RWPE1 (cell line): ENCODE measurements at regions not wholly inside any gene's neighbourhood (a gene's known extent, or its start where the extent isn't known, plus 50 kb on each side); places are given as distances from the start of the nearest gene placed in this dataset.

Experiments
- CTCF ChIA-PET: fragments of 350-600 bp; sonication (Branson Sonifier 250); formaldehyde crosslinking; extraction: SDS; loops from one replicate; lab custom pipeline; 2021; lab: Yijun Ruan, JAX
- POLR2A ChIA-PET: fragments of 400-600 bp; formaldehyde crosslinking; extraction: SDS; loops from one replicate; lab custom pipeline; 2020; ENCODE audit warnings: antibody characterized with exemption; ENCODE audit not compliant: low non-redundant PET; lab: Yijun Ruan, JAX
- DNase-seq: peaks from one replicate; pipeline ENCODE4 v3.0.0; 2012; ENCODE audit warnings: low spot score
- H3K27ac ChIP-seq: fragments of 450-650 bp; 2 replicates; pipeline ENCODE4 v1.5.1; 2017
- TF ChIP-seq, protein P1 (sequence below): fragments of 450-650 bp; conservative IDR thresholded peaks from 2 replicates; pipeline ENCODE4 v1.5.1; 2017; ENCODE audit warnings: low read depth, mild to moderate bottlenecking

DNA sequence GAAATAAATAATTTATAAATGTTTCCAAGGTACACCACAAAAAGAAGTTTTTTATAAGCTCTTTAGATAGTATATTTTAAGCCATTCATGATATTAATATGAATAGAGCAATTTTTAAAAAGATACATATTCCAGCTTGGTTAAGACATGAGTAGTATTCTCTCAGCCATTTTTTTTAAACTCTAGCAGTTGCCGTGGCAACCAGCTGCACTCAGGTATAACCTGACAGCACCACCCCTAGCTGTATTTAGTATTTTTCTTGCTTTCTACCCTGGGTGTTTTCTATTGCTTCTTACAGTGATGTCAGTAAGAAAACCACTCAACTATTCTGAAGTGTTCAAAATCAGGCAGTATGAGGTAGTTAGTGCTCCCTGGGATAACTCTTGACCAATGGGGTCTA, 496.3 kb upstream of the CNTN3 start:
- ChIA-PET POLR2A (no interaction called here), CTCF (no interaction called here)
- DNase-seq: no peak
- TF ChIP-seq, protein P1, sequence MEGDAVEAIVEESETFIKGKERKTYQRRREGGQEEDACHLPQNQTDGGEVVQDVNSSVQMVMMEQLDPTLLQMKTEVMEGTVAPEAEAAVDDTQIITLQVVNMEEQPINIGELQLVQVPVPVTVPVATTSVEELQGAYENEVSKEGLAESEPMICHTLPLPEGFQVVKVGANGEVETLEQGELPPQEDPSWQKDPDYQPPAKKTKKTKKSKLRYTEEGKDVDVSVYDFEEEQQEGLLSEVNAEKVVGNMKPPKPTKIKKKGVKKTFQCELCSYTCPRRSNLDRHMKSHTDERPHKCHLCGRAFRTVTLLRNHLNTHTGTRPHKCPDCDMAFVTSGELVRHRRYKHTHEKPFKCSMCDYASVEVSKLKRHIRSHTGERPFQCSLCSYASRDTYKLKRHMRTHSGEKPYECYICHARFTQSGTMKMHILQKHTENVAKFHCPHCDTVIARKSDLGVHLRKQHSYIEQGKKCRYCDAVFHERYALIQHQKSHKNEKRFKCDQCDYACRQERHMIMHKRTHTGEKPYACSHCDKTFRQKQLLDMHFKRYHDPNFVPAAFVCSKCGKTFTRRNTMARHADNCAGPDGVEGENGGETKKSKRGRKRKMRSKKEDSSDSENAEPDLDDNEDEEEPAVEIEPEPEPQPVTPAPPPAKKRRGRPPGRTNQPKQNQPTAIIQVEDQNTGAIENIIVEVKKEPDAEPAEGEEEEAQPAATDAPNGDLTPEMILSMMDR: no peak
- no peak overlapping the region for H3K27ac ChIP-seq

DNA sequence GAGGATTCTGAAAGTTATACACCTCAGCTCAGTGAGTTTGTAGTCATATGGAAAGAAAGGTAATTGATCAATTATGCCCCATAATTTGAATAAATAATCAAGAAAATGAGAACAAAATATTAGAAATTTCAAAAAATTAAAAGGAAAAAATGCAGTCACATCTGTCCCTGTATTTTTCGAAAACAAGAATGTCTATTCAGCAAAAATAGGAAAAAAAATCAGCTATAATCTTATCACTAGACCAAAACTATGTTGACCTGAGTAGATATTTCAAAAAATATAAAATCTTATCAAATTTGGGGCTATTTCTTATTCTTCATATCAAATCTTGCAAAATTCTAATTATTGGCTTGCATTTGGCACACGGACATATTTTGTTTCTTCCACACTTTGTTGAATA, 501.2 kb upstream of the CNTN3 start:
- TF ChIP-seq, protein P1: no peak
- DNase-seq: no peak
- no peak overlapping the region for H3K27ac ChIP-seq
- ChIA-PET CTCF (no interaction called here), POLR2A (no interaction called here)

DNA sequence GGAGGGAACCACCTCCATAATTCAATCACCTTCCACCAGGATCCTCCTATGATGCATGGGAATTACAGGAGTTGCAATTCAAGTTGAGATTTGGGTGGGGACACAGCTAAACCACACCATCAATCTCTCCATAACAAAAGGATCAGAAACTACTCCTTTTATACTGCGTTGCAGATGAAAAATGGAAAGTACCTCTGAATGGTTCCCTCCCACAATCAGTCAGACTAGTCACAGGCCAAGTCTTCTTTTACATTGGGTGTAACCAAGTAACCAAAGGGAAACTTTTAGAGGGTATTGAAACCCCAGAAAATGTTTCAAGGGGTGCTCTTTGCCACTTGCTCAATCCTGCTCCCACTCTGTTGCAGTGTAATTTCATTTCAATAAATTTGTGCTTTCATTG, 504.3 kb upstream of the CNTN3 start:
- POLR2A ChIA-PET: no interaction called here
- TF ChIP-seq, protein P1: no peak
- H3K27ac ChIP-seq: no peak overlapping the region
- CTCF ChIA-PET: no interaction called here
- no peak for DNase-seq

DNA sequence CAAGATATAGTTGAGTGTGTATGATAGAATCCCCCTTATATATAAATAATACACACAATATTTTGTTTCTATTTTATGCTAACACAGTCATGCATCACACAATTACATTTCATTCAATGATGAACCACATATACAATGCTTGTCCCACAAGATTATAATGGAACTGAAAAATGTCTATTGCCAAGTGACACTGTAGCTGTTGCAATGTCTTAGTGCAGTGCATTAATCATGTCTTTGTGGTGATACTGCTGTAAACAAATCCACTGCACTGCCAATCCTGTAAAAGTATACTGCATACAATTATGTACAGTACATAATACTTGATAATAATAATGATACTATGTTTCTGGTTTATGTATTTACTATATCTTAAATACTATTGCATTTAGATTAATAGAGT, 512.1 kb upstream of the CNTN3 start:
- no peak overlapping the region for H3K27ac ChIP-seq
- TF ChIP-seq, protein P1: no peak
- ChIA-PET CTCF (no interaction called here), POLR2A (no interaction called here)
- DNase-seq: no peak

DNA sequence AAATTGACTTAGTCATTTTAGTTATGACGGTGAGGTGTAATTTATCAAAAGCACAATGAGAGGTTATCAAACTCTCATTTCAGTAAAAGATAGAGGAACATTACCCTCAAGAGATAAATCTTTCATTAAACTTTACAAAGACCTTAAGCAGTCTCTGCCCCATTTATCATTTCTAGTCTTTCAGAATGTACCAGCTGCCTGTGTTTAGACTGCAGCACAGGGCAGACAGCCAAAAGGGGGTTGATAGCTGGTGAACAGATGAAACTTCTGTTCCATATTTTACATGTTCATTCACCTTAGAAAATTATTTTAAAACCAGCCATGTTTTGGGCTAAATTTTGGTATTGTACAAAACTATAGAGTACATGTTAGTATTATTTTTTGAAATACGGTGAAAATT, 514.6 kb upstream of the CNTN3 start:
- POLR2A ChIA-PET: no interaction called here
- no peak for DNase-seq
- CTCF ChIA-PET: interaction anchor here (0.6 kb wide), 1 partner anchor 1176 kb away, joined by 3 read pairs; no protein-coding TSS in a partner anchor
- H3K27ac ChIP-seq: no peak overlapping the region
- TF ChIP-seq, protein P1: no peak

DNA sequence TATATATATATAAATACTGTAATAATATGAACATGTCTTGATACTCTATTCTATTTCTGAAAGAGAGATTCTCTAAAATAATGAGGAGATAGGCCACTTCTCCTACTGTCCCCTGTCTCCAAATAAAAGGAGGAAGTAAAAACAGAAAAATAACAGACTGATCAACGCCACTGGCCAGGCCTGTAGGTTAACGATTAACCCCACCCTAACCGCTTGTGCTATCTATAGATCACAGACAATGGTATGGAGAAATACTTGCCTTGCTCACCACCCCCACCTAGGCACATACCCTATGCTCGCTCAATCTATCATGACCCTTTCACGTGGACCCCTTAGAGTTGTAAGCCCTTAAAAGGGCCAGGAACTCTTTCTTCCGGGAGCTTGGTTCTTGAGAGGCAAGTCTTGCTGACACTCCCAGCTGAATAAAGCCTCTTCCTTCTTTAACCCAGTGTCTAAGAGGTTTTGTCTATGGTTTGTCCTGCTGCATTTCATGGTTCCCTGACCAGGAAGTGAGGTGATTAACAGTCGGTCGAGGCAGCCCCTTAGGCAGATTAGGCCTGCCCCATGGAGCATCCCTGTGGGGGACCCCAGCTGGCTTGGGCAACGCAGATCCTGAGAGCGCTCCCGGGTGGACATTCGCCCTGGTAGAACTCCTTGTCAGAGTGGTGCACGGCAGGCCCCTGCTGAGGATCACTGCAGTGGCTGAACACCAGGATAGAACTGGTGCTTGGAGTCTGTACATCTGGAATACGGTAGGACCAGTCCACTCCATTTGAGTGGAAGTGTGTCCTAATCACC, 521.8 kb upstream of the CNTN3 start:
- H3K27ac ChIP-seq: no peak overlapping the region
- TF ChIP-seq, protein P1: no peak
- ChIA-PET CTCF (no interaction called here), POLR2A (no interaction called here)
- DNase-seq: no peak
